ENCODE measurements at regions not wholly inside any gene's neighbourhood (a gene's known extent, or its start where the extent isn't known, plus 50 kb on each side); places are given as distances from the start of the nearest gene placed in this dataset.

DNA sequence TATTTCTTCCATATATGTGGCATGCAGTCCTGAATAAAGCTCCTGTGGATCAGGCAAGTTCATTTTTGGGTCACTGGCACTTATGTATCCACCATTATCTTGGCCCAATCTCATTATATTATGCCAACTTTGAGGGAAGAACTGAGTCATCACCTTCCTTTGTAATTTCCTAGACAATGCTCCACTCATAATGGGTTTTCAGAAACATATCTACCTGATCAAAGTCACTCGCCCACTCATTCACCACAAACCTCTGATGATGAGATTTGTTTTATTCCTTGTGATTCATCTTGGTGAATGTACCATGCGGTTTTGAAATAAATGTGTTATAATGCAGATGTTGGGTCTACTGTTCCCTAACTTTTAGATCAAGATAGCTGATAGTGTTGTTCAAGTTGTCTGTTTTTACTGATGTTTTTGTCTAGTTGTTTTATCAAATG is 525.8 kb downstream of the KIF20B start:
- TF ChIP-seq, protein P1, sequence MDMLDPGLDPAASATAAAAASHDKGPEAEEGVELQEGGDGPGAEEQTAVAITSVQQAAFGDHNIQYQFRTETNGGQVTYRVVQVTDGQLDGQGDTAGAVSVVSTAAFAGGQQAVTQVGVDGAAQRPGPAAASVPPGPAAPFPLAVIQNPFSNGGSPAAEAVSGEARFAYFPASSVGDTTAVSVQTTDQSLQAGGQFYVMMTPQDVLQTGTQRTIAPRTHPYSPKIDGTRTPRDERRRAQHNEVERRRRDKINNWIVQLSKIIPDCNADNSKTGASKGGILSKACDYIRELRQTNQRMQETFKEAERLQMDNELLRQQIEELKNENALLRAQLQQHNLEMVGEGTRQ (IDR thresholded peaks at IDR 0.05): no peak
- TF ChIP-seq NR3C1 (IDR thresholded peaks at IDR 0.05) (no peak), KDM5A (IDR thresholded peaks at IDR 0.05) (no peak), RNF2 (IDR thresholded peaks at IDR 0.05; ENCODE audit: borderline replicate concordance, low read depth) (no peak), NPAS2 (CRISPR knock-in tag; IDR thresholded peaks at IDR 0.05; ENCODE audit: borderline replicate concordance) (no peak), FOXS1 (CRISPR knock-in tag; IDR thresholded peaks at IDR 0.05) (no peak), ZFP36 (IDR thresholded peaks at IDR 0.05; ENCODE audit: borderline replicate concordance, partially characterized antibody) (no peak), MAX (IDR thresholded peaks at IDR 0.05) (no peak), POLR2A (IDR thresholded peaks at IDR 0.05; ENCODE audit: low read length) (no peak), RAD21 (conservative IDR thresholded peaks at IDR 0.05 in 1 of 2, IDR thresholded peaks at IDR 0.05 in 1 of 2) (no peak), REST (IDR thresholded peaks at IDR 0.05) (no peak), HOXB13 (CRISPR knock-in tag; IDR thresholded peaks at IDR 0.05; ENCODE audit: low read depth) (no peak), HOXA7 (CRISPR knock-in tag; IDR thresholded peaks at IDR 0.05) (no peak), ZC3H11A (IDR thresholded peaks at IDR 0.05) (no peak), SMC3 (IDR thresholded peaks at IDR 0.05) (no peak), FOSL2 (IDR thresholded peaks at IDR 0.05) (no peak), FOSL2 (CRISPR knock-in tag; IDR thresholded peaks at IDR 0.05) (no peak)
- TF ChIP-seq, protein P2, sequence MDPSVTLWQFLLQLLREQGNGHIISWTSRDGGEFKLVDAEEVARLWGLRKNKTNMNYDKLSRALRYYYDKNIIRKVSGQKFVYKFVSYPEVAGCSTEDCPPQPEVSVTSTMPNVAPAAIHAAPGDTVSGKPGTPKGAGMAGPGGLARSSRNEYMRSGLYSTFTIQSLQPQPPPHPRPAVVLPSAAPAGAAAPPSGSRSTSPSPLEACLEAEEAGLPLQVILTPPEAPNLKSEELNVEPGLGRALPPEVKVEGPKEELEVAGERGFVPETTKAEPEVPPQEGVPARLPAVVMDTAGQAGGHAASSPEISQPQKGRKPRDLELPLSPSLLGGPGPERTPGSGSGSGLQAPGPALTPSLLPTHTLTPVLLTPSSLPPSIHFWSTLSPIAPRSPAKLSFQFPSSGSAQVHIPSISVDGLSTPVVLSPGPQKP (IDR thresholded peaks at IDR 0.05; ENCODE audit: low read depth, low read length): no peak
- TF ChIP-seq, protein P3, sequence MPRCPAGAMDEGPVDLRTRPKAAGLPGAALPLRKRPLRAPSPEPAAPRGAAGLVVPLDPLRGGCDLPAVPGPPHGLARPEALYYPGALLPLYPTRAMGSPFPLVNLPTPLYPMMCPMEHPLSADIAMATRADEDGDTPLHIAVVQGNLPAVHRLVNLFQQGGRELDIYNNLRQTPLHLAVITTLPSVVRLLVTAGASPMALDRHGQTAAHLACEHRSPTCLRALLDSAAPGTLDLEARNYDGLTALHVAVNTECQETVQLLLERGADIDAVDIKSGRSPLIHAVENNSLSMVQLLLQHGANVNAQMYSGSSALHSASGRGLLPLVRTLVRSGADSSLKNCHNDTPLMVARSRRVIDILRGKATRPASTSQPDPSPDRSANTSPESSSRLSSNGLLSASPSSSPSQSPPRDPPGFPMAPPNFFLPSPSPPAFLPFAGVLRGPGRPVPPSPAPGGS (IDR thresholded peaks at IDR 0.05): no peak
- ATAC-seq (no peak), DNase-seq (ENCODE audit: low read depth in 1 of 2, low spot score in 1 of 2) (no peak), FAIRE-seq (no peak)
- H3K4me3 ChIP-seq: no peak overlapping the region
- no peak overlapping the region for H3K4me2 ChIP-seq
- H3K9me3 ChIP-seq: no peaks in the 10 kb centered on the region
- ChIA-PET POLR2A (no interaction called here), CTCF (interaction anchor here (0.6 to 1.6 kb wide), 2 partner anchors 9 to 55 kb away, joined by 3 read pairs; no protein-coding TSS in a partner anchor)
- no peak overlapping the region for H3K27ac ChIP-seq
- H3K4me1 ChIP-seq: no peaks in the 10 kb centered on the region
- 22% methylated on average over 2 of the region's 2 CpGs for WGBS (ENCODE audit: missing lambda C conversion rate)

DNA sequence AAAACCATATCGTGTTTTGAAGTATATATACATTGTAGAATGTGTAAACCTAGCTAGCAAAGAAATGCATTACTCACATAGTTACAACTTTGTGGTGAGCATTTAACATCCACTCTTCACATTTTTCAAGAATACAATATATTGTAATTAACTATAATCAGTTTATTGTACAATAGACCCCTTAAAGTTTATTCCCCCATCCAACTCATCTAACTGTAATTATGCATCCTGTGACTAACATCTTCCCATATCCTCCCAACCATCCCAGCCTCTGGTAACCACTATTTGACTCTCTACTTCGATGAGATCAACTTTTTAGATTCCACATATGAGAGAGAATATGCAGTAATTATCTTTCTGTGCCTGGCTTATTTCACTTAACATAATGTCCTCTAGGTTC is 526.4 kb downstream of the KIF20B start:
- Histone ChIP-seq H3K9me3 (no peaks in the 10 kb centered on the region), H3K4me1 (no peaks in the 10 kb centered on the region), H3K27ac (no peak overlapping the region), H3K4me2 (no peak overlapping the region), H3K4me3 (no peak overlapping the region)
- FAIRE-seq: no peak
- ATAC-seq: no peak
- ChIA-PET POLR2A (no interaction called here), CTCF (interaction anchor here (1.6 kb wide), 1 partner anchor 9 kb away, joined by 3 read pairs; no protein-coding TSS in a partner anchor)
- DNase-seq (ENCODE audit: low read depth in 1 of 2, low spot score in 1 of 2): no peak
- TF ChIP-seq JUN (IDR thresholded peaks at IDR 0.05) (no peak), HOXA7 (CRISPR knock-in tag; IDR thresholded peaks at IDR 0.05) (no peak), POLR2A (IDR thresholded peaks at IDR 0.05; ENCODE audit: low read length) (no peak), CEBPB (IDR thresholded peaks at IDR 0.05) (no peak), ZC3H11A (IDR thresholded peaks at IDR 0.05) (no peak), TFCP2L1 (CRISPR knock-in tag; IDR thresholded peaks at IDR 0.05) (no peak), NR3C1 (IDR thresholded peaks at IDR 0.05) (no peak), FOSL2 (IDR thresholded peaks at IDR 0.05) (no peak), FOSL2 (CRISPR knock-in tag; IDR thresholded peaks at IDR 0.05) (no peak), RNF2 (IDR thresholded peaks at IDR 0.05; ENCODE audit: borderline replicate concordance, low read depth) (no peak), FOSB (CRISPR knock-in tag; IDR thresholded peaks at IDR 0.05) (no peak), MYC (IDR thresholded peaks at IDR 0.05; ENCODE audit: borderline replicate concordance, low read length) (no peak), CTCF (IDR thresholded peaks at IDR 0.05) (no peak)
- under 1% methylated on average over 2 of the region's 2 CpGs for WGBS (ENCODE audit: missing lambda C conversion rate)
